RPMI8226 (cell line): ENCODE measurements at regions not wholly inside any gene's neighbourhood (a gene's known extent, or its start where the extent isn't known, plus 50 kb on each side); places are given as distances from the start of the nearest gene placed in this dataset.

ENCODE experiments used
- DNase-seq: peaks from one replicate; pipeline ENCODE4 v3.0.0-alpha.2; 2015

DNA sequence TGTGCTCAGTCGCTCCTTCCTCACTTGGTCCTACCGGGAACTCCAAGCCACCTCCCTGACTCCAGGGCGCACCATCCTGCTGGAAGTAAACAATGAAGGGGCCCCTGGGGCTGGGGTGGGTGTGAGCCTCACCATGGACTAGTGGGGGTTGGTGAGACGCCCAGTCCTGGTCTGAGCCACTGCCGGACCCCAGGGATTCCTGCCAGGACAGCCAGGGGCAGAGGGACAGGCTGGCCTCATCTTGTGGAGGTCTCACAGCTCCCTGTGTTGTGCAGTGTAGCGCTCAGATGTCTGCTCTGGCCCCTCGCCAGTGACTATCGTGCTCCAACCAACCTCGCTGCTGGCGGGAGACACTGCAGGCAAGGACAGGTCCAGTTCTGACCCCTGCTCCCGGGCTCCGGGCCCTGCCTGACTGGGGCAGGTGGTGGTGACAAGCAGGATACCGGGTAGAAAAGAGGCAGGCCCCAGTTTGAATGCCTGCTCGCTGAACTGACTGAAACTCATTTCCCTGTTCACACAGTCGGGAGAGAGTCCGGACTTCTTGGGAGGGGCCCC is 1021.4 kb downstream of the BRD1 start:
- no peak for DNase-seq

DNA sequence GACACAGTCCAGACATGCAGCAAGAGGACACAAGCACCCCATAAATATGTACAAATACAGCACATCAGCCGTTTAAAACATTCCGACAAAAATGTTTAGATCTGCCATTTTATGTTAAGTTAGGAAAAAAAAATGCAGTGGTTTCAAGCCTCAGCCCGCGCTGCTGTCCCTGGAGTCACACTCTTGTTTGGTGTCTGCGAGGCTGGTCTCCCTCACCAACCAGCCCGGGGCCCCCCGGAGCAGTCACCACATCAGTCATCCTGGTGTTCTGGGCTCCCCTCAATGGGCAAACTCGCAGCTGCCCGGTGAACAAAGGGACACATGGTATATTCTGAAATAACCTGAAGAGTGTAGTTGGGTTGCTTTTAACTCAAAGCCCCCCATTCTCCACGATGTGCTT is 1022.2 kb downstream of the BRD1 start:
- DNase-seq: no peak

DNA sequence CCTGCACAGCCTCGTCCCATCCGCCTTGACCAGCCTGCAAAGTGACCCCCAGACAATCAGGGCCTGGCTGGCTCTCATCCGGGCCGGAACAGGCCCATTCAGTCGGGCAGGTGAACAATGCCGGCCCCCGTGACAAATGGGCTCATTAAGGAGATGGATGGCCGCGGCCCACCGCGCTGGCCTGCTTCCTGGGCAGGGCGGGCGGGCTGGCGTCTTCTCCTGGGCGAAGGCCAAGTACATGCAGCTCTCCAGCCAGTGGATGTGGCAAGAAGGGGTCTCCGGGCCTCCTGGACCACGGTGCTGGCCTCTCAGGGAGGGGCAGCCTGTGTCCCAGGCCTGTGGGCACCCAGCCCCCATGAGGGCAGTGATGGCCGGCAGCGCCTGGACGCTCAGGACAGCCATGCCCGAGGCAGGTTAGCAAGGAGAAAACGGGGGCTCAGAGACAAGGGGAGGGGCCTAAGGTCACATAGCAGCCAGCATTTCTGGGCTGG is 1022.8 kb downstream of the BRD1 start:
- DNase-seq: no peak

DNA sequence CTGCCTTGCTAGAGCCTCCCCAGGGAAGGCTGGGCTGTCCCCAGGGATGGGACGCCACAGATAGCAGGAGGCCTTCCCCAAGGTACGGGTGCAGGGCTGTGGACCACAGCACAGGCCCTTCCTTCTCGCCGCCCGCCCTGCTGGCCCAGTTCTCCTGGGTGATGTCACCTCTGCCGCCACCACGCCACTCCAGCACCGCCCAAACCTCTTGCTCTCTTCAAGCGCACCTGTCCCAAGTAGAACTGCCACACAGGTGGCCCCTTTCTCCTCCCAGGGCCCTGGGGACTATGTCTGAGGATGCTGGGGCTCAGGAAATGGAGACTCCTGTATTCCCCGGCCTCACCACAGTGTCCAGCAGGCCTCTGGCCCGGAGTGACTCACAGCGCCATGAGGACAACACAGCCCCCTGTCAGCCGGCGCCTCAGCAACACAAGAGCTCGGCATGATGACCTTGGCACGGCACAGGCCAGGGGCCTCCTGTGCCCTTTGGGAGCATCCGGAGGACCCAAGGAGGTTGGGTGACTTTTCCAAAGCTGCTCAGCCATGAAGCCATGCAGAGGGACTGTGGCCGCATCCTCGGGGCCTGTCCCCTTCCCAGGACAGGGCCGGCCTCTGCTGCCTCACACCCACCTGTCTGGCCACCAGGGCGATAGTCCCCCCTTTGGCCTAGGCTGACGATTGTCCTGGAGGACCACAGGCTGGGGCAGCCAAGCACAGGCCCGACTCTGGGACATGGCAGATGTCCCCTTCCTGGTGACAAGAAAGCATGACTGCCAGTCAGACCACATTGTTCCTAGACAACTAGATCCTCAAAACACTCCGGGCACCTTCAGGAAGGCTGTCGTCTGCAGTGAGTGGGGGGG is 1023.5 kb downstream of the BRD1 start:
- DNase-seq: no peak

DNA sequence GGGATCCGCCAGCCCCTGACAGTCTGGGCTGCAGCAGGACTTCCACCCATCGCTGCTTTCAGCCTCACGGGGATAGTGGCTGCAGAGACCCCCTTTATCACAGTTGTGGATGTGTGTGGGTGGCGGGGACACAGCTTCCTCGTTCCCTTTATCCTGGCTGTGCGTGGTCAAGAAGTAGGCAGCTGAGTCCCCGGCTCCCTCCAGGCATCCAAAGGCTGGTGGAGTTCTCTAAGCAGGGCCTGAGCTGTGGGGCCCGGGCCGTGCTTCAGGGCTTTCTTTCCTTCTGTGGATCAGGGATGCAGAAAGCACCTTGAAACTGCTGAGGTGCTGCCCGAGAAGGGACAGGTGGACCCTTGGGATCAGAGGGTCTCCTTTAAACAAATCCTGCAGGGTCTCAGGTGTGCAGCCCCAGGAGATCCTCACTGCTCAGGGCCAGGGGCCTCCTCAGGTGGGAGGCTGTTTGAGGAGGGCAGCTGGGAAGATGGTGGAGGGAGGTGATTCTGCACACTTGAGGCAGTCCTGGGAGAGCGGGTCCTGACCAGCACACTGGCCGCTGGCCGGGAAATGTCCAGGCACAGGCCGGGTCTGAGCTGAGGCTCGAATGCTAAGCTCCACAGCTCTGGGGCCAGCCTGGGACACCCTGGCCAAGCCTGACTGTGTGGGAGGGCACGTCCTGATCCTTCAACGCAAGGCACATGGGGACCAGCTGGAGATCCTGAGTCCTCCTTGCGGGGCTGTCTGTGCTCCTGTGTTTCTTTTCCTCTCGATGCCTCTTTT is 1024.3 kb downstream of the BRD1 start:
- DNase-seq: no peak

DNA sequence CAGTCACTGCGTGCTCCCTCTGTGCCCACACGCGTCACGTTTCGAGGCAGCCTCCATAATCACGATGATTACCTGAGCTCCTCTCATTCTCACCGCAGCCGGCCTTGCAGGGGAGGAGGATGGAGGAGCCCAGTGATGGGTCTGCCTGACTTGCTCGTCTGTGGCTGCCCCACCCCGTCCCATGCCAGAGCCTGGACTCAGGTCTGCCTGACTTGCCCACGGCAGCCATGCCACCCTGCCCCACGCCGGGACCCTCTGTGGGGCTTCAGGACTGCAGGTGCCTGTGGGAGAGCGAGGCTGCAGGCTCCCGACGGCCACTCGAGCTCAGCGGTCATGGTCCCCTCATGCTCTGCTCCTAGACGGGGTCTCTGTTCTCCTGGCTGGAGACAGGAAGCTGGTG is 1025.1 kb downstream of the BRD1 start:
- DNase-seq: no peak

DNA sequence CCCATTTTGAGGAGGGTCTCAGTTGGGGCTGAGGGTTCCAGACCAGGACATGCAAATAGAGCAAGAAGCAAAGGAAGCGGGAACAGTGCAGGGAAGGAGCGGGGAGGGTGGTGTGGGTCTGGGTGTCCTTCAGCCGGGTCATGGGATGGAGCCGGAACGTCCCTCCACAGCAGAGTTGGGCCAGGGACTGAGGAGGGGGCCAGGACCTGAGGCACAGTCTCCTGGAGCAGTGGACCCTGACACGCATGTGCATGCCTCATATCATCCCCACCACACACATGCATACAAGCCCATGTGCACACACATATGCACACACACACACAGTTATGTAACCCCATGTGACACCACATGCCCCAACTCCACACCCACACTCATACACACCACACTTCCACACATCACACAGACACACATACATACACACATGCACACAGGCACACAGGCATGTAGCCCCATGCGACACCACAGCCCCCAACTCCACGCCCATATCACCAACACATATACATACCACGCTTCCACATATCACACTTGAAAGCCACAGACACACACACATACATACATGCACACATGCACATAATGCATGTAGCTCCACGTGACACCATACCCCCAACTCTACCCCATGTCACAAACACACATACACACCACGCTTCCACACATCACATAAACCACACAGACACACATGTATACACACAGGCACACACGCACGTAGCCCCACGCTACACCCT is 1026.6 kb downstream of the BRD1 start:
- no peak for DNase-seq

DNA sequence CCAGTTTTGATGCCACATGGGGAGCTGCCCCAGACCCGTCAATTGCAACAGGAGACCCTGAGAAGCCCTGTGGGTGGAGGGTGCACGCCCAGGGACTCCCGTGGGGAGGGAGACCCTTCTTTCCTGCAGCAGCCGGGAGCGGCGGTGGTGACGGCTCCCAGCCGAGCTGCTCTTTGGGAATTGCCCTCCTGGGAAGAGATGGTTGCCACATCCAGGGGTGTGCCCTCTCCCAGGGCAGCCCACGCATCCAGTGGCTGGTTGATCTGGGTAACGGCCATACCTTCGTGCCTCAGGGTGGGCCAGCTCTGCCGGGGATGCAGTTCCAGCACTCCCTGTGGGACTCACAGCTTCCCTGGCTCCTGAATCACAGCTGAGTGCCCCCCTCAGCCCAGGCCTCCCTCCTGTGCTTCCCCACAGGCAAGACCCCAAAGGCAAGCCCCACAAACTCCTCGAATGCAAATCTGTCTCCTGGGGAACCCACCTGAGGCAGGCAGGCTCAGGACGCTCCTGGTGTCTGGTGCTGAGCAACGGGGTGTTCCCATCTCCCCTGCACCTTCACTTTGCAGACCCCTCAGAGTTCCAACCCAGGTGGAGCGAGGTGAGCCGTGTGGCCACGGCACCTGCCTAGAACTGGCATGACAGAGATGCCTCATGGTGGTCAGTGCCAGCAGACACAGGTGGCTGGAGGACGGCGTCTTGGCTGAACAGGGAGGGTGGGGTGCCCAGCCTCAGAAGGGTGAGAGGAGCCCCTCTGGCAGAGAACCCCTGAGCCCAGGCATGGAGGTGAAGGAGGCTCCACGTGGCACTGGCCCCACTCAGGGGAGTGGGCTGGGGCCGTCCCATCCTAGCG is 1027.4 kb downstream of the BRD1 start:
- DNase-seq: no peak

DNA sequence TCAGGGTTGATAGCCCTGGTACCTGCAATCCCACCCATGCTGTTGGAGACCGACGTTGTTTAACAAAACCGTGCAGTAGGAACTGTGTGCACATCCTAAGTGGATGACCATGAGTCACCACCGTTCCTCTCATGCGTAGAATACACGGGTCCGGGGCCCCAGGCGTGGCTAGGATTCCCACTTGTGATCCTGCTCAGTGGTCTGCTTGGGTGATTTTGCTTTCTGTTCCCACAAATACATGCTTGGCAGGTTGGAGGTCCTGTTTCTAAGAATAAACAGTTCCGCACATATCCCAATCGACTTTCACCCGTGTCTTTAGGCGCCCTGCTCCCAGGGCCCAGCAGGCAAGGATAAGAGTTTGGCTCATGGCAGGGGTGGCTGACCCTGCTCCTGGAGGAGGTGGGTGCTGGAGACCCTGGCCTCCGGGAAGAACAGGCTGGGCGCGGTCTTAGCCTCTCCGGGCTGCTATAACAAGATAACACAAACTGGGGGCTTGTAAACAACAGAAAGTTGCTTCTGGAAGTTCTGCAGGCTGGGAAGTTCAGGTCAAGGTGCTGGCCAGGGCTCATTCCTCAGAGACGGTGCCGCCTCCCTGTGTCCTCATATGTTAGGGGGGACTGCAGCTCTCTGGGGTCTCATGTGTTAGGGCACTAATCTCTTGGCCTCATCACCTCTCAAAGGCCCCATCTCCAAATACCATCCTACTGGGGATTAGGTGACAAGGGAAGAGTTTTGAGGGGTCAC is 1028.3 kb downstream of the BRD1 start:
- no peak for DNase-seq

DNA sequence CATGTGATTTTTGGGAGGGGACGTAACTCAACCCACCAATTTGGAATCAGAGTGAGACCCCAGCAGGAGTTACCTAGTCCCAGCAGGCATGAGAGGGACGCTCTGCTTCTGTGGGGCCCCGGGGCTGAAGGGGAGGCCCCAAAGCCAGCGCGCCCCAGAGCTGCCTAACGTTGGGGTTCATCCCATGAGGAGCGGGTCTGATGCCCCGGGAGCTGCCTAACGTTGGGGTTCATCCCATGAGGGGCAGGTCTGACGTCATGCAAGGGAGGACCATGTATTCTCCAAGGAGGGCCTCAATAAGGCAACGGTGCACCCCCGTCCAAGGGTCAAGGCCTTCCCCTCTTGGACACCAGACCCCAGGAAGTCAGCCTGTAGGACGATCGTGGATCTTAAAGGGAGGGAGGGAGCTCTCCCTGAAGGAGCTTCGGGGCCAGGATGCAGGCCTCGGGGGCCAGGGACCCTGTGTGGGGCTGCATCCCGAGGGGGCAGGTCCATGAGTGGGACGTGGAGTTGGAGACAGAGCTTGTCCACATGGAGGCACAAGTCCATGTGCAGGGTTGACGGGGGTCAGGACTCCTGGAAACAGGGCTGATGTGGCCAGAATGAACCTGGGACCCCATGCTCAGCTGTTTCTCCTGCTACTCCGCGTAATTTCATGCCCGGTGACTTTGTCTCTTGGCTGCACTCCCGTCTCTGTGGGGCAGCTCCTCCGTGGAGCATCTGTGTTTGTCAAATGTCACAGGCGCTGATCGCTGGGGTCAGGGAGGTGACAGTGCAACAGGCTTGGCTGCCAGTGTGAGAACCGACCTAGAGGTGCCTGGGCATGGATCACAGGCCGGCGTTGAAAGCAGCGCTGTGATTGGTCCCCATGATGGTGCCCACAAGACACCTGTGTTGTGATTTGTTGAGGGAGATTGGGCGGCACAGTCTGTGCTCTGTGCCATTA is 1029.1 kb downstream of the BRD1 start:
- peak; percentile 33 for DNase-seq

DNA sequence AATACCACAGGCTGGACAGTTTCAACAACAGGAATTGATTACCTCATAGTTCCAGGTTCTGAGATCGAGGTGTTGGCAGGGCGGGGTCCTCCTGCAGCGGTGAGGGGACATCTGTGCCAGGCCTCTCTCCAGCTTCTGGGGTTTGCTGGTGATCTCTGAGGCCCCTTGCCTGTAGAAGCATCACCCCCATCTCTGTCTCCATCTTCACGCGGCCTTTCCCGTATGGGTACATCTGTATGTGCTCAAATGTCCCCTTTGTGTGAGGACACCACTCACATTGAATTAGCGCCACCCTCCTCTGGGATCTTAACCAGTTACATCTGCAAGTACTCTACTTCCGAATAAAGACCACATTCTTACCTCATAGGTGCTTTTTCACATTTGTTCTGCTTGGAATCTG is 1029.9 kb downstream of the BRD1 start:
- no peak for DNase-seq

DNA sequence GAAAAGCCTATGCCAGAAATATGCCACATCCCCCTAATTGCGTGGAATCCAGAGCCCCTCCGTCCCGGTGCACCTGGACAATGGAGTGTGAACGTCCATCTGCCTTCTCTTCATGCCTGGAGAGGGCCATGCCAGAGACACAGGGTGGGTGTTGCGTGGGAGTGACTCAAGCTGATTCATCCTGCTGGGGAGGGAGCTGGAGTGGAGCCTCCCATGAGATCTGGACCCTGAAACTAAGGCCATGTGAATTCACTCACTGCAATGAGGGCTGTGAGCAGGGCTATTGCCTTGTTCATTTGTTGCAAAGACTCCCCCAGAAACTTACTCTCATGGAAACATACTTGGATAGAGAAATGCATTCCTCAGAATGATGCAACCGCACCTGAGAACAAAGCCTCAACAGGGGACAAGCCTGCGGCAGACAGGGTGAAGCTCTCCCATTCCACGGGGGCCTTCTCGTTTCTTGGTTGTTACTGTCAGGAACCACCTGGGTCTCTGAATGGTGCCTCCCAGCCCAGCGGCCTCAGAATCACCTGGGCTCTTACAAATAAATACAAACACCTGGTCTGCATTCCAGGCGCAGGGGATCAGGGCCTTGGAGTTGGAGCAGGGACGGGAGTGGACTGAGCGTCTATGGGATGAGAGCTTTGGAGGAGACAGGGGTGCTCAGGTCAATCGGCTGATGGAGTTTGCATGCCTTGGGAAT is 1031.2 kb downstream of the BRD1 start:
- DNase-seq: no peak

DNA sequence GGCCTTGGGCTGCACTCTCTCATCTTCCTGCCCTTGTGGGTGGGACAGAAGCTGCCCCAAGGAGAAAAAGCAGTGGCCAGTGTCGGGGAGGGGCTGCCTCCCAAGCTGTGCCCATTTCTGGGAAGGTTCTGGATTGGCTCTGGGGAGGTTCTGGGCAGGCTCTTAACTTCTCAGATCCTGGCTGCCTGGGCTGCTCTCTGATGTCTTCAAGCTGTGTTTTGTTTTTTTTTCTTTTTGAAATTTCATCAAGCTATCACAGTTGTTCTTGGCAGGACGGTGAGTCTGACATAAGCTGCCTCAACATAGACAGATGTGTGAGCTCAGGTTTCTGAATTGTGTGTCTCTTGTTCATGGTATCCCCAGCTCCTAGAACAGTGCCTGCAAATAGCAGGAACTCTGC is 1032.0 kb downstream of the BRD1 start:
- DNase-seq: no peak

DNA sequence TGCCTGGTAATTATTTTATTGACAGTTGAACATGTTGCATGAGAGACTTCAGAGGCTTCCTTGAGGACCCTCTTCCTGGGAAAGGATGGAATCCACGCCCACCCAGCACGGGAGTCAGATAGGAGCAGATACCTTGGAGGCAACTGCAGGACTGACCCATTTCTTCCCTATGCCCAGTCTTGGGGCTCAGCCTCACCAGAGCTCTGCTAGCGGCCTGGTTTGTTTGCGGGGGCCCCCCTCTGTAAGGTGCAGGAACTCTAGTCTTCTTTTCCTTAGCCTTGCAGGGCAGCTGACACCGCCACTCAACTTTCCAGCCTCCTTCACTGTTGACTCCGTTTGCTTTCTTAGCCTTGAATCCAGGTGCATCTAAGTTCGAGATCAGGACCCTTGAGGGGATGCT is 1032.8 kb downstream of the BRD1 start:
- DNase-seq: no peak

DNA sequence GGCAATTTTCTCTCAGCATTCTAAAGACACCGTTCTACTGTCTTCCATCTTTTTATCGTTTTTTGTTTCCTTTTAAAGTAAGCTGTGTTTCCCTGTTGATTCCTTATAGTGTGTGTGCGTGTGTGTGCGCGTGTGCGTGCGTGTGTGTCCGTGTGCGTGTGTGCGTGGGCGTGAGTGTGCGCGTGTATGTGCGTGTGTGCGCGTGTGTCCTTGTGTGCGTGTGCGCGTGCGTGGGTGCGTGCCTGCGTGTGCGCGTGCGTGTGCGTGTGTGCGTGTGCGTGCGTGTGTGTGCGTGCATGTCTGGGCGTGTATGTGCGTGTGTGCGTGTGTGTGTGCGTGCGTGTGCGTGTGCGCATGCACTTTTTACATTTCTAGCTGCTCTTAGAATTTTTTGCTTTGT is 1033.7 kb downstream of the BRD1 start:
- no peak for DNase-seq

DNA sequence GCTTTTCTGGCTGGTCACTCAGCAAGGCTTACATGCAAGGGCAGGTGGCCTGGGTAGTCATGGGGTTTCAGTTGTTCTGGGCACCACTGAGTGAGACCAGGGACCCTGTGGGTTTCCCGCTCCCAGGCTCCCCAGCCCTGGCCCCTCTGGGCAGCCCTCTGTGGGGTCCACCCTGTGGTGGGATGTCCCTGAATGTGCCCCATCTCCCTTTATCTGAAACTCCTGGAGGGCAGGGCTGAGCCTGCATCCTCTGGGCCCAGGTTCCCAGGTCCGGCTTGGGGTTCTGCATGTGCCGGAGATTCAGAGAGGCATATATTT is 1041.0 kb downstream of the BRD1 start:
- no peak for DNase-seq

DNA sequence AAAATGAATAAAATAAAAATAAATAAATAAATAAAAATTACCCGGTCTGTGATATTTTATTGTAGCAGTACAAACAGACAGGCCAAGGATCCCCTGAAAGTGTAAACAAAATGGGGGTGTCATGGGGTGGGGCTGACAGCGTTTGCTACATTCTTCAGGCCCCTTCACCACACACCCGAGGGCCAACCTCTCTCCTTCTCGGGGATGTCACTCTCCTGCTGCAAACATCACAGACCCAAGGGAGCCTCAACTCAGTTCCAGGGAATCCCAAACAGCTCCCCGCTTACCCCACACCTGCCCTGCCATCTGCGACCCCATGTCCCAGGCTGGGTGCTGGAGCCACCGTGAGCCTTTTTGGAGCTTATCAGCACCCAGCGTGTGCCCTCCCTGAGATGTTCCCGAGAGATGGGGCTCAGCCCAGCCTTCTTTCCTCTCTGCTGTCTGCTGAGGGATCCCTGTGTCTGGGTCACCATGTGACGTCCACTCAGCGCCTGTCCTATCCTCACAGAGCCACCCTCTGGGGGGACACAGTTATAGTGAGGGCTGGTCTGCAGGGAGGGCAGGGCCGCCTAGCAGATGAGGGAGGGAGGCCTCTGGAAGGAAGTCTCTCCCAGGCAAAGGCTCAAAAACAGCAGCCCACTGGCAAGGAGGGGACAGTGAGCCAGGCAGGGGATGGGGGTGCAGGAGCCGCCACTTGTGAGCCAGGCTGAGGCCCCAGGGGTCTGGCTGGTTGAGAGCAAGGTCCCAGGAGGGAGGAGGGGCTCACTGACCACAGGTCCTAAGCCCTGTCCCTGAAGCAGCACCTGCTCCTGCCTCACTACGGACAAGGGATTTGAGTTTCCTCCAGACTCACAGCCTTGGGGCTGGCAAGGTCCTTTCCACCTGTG is 1041.6 kb downstream of the BRD1 start:
- no peak for DNase-seq

DNA sequence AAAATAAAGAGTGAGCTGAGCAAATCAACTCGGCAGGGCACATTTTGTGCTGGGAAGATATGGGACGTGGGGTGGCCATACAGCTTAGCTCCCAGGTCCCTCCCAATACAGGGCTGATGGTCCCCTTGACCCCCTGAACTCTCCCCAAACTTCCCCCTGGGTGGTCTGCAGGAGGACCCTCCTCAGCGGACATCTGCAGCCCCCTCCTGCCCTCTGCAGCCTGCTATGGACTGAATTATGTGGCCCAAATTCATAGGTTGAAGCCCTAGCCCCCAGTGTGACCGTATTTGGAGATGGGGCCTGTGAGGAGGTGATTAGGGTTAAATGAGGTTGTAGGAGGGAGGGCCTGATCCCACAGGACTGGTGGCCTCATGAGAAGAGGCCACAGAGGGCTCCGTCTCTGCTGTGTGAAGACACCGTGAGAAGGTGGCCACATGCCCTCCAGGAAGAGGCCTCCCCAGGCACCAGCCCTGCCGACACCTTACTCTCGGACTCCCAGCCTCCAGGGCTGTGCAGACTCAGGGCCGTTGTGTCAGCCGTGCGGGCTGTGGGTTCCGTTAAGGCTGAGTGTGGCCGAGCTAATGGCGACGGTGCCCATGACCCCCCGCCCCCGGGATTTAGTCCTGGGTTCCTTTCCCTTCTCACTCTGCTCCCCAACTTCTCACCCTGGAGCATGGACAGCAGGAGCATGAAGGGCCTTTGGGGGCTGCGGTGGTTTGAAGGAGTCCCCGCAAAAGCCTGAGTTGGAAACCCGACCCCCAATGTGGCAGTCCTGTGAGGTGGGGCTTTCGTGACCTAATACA is 1042.8 kb downstream of the BRD1 start:
- DNase-seq: no peak
